Astrocyte of the cerebellum (primary cell): ENCODE measurements at regions not wholly inside any gene's neighbourhood (a gene's known extent, or its start where the extent isn't known, plus 50 kb on each side); places are given as distances from the start of the nearest gene placed in this dataset.

ENCODE experiments used
- DNase-seq: peaks from one replicate; pipeline ENCODE4 v3.0.0-alpha.2; 2011; ENCODE audit warnings: low read depth
- H3K4me3 ChIP-seq: 2 replicates; pipeline ENCODE4 v1.5.1; 2011; ENCODE audit warnings: mild to moderate bottlenecking, low read depth, low read length, moderate library complexity
- in situ Hi-C: cut with HindIII; loops from 2 replicates; pipeline ENCODE4 v1.10.0; 2017; ENCODE audit warnings: low sequenced_read_pairs
- TF ChIP-seq, protein P1 (sequence below): IDR thresholded peaks from 2 replicates; pipeline ENCODE4 v1.5.1; 2012; ENCODE audit warnings: low read length, low read depth, moderate library complexity, mild to moderate bottlenecking; ENCODE audit errors: missing control alignments

DNA sequence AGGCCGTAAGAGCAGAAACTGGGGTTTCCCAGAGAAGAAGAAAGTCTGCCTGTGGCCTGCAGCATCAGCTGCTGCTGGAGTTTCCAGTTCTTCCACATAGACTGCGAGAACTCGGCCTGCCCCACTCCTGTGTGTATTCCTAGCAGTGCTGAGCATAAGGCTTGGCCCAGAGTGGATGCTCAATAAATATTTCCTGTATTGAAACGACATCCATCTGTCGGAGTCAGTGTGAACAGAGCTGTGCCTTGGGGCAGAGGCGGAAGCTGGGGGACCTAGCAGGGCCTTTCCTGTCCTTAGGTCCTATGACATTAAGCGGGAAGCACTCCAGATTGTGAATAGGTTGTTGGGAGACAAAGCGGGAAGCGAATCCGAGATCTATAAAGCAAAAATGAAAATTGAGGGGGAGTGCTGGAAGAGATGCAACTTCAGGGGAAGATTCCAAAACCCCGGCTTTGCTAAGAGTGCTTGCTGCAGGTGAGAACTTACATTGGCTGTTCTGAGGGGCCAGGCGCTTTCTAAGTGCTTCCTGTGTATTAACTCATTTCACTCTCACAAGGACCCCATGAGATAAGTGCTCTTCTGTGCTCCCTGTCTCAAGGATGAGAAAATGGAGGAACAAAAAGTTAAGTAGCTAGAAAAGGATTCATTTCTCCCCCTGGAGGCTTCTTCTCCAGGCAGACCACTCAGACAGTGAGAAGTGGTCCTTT, 76.1 kb upstream of the CXCL14 start:
- TF ChIP-seq, protein P1, sequence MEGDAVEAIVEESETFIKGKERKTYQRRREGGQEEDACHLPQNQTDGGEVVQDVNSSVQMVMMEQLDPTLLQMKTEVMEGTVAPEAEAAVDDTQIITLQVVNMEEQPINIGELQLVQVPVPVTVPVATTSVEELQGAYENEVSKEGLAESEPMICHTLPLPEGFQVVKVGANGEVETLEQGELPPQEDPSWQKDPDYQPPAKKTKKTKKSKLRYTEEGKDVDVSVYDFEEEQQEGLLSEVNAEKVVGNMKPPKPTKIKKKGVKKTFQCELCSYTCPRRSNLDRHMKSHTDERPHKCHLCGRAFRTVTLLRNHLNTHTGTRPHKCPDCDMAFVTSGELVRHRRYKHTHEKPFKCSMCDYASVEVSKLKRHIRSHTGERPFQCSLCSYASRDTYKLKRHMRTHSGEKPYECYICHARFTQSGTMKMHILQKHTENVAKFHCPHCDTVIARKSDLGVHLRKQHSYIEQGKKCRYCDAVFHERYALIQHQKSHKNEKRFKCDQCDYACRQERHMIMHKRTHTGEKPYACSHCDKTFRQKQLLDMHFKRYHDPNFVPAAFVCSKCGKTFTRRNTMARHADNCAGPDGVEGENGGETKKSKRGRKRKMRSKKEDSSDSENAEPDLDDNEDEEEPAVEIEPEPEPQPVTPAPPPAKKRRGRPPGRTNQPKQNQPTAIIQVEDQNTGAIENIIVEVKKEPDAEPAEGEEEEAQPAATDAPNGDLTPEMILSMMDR: no peak
- in situ Hi-C loops: no loop called here
- no peak overlapping the region for H3K4me3 ChIP-seq
- DNase-seq: no peak

DNA sequence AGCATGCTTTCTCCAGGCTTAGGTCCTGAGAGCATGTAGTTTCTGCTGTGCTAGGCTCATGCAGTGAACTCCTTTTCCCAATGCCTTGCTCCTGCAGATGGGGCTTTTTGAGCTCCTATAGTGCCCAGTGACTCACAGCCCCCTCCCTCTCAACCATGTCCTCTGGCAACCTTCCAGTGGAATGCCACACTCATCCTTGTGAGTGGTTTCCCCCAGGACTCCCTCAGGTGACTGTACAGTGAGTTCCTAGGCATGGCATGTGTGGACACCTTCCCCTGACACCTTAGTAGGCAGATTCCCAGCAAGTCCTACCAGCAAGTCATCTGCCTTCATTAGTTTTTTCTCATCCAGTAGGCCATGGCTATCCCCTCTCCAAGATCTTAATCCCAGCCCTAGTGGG, 72.4 kb upstream of the CXCL14 start:
- in situ Hi-C loops: no loop called here
- TF ChIP-seq, protein P1: no peak
- no peak overlapping the region for H3K4me3 ChIP-seq
- no peak for DNase-seq

DNA sequence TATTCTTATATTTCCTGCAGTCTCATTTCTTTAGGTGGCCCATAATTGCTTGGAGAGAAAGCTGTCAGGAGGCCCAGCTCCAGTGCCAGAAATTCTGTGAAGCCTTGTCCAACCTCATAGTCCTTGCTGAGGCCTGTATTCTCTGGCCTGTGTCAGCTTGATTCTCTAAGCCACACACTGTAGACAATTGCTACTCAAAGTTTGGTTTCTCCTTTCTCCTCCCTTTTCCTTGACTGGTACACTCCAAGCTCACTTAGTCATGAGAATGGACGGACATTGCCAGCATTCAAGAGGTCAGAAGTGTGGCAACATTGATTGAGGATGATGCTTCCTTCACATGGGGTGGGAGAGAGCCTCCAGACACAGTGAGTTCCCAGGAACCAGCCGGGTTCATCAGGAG, 71.3 kb upstream of the CXCL14 start:
- no peak overlapping the region for H3K4me3 ChIP-seq
- TF ChIP-seq, protein P1: no peak
- in situ Hi-C loops: no loop called here
- no peak for DNase-seq

DNA sequence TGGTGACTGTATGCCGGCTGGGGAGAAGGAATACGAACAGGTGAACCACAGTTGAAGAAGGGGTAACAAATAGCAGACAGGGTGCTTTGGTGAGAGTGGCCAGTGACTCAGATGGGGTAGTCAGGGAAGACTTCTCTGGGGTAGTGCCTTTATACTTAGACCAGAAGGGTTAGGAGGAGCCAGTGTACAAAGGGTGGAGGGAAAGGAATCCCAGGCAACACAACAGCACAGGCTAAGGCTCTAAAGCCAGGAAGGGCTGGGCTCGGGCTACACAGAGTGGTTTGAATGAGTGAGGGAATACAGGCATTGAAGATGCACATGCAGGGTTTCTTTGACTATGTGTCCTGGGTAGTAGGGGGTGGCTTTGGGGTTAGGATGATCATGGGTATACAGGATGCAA, 70.6 kb upstream of the CXCL14 start:
- in situ Hi-C loops: no loop called here
- DNase-seq: no peak
- TF ChIP-seq, protein P1: no peak

DNA sequence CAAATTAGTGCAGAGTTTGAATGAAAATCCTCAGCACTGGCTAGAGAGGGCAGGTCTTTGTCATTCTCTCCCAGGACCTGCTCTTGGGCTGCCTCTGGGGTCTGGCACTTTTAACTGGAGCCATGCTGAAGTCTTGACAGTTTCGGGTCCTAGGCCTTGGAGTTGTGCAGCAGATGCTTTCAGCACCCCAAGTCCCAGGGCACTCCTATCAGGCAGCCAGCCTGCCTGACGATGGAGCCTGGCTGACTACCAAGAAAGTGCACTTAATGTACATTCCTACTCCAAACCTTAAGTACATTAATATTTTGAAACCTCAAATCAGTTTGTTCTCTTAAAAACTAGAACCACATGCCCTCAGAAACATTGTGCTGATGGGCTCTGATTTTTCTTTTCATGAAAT, 69.3 kb upstream of the CXCL14 start:
- in situ Hi-C loops: no loop called here
- TF ChIP-seq, protein P1: no peak
- no peak overlapping the region for H3K4me3 ChIP-seq
- no peak for DNase-seq

More for the DNA sequence above, 70.6 kb upstream of the CXCL14 start:
- H3K4me3 ChIP-seq: no peak overlapping the region

DNA sequence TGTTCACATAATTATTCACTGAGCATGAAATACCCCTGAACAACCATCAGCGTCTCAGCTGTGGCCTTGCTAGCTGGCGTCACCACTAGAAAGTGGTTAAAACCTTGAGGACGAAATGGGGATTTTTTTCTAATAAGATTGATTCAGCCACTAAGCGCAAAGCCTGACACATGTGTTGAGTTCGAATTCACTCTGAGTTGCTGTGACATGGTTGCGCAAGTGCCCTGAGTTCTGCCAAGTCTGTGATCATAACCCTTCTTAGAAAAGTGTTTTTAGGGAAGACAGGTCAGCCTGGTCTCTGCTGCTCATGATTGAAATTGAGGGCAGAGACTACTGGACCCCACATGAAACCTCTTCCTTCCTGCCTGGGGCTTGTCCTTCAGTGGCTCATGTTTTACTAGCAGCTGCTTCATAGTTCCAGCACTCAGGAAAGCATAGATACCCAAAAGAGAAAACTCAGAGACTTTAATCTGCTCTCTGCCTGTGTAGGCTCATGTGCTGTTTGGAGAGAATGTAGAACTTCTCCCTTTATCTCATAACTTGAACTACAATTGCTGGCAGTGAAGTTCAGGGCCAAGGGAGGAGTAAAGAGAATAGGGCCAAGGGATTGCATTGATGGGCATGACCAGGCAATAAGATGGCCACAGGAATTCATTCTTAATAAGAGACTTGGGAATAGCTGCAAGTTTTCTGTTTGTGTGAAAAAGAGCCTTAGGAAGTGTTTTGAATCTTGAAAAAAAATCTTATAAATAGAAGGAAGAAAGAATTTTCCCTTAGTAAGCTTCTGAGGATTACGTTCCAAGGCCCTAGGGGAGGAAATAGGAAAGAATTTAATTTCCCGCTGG, 66.8 kb upstream of the CXCL14 start:
- no peak for DNase-seq
- TF ChIP-seq, protein P1: no peak
- in situ Hi-C loops: no loop called here

More for the DNA sequence above, 66.8 kb upstream of the CXCL14 start:
- no peak overlapping the region for H3K4me3 ChIP-seq
